ENCODE measurements at regions not wholly inside any gene's neighbourhood (a gene's known extent, or its start where the extent isn't known, plus 50 kb on each side); places are given as distances from the start of the nearest gene placed in this dataset.
A peak's percentile ranks its signal among the peaks of the same experiment; 100 is the strongest.

DNA sequence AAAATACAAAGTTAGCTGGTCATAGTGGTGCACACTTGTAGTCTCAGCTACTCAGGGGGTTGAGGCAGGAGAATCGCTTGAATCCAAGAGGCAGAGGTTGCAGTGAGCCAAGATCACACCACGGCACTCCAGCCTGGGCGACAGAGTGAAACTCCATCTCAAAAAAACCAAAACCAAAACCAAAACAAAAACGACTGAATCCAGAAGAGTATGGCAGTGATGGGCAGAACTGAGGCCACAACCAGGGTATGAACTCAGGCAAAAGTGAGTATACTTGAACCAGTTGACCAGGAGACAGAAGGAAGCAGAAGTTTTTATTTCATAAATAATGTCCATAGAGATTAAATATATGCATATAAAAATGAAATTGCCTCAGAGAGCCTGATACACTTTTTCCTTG, 620.0 kb upstream of the SEL1L start:
- Mint-ChIP-seq H3K27me3 (ENCODE audit: low read depth) (no peaks in the 10 kb centered on the region), H3K4me3 (no peak overlapping the region), H3K9me3 (no peaks in the 10 kb centered on the region), H3K27ac (no peak overlapping the region), H3K4me1 (no peaks in the 10 kb centered on the region), H3K36me3 (ENCODE audit: low read depth) (no peaks in the 10 kb centered on the region)
- TF ChIP-seq, protein P1, sequence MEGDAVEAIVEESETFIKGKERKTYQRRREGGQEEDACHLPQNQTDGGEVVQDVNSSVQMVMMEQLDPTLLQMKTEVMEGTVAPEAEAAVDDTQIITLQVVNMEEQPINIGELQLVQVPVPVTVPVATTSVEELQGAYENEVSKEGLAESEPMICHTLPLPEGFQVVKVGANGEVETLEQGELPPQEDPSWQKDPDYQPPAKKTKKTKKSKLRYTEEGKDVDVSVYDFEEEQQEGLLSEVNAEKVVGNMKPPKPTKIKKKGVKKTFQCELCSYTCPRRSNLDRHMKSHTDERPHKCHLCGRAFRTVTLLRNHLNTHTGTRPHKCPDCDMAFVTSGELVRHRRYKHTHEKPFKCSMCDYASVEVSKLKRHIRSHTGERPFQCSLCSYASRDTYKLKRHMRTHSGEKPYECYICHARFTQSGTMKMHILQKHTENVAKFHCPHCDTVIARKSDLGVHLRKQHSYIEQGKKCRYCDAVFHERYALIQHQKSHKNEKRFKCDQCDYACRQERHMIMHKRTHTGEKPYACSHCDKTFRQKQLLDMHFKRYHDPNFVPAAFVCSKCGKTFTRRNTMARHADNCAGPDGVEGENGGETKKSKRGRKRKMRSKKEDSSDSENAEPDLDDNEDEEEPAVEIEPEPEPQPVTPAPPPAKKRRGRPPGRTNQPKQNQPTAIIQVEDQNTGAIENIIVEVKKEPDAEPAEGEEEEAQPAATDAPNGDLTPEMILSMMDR (IDR thresholded peaks at IDR 0.05; ENCODE audit: unreplicated experiment in 3 of 3) = no peak

DNA sequence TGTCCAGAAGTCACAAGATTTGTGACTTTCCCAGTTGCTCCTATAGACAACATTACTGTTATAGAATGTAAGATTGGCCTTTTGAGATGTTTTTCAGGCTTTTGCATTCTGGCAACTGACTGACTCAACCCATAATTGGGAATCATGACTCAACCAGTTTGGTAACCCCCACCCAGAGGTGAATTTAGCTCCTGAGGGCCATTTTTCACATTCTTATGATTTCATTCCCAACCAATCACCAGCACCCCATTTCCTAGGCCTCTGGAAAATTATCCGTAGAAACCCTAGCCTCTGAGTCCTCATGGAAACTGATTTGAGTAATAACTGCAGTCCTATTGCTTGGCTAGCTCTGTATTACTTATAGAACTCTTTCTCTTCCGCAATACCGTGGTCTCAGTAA, 626.0 kb upstream of the SEL1L start:
- H3K27ac Mint-ChIP-seq = no peak overlapping the region
- no peaks in the 10 kb centered on the region for H3K4me1 Mint-ChIP-seq
- H3K9me3 Mint-ChIP-seq = peaks cover 12% of the 10 kb centered on the region

DNA sequence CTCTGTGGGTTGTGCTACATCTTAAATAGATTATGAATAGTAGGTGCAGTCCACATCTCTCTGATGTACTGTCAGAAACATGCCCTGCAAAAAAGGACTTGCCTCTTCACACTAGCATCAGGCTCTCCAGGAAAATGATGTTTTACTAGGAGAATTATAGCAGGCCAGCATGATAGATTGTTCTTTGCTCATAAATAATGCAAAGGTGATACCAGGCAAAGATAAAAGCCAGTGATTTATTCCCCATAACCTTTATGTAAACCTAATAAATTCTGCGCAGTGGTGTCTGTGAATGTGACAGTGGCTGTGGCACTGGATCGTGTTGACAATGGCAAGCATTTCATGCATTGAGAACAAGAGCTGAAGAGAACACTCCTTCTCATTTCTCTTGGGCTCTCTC, 646.5 kb upstream of the SEL1L start:
- TF ChIP-seq, protein P1 (IDR thresholded peaks at IDR 0.05; ENCODE audit: unreplicated experiment in 3 of 3) = no peak
- no peaks in the 10 kb centered on the region for H3K27me3 Mint-ChIP-seq (ENCODE audit: low read depth)
- H3K4me1 Mint-ChIP-seq = no peaks in the 10 kb centered on the region
- H3K9me3 Mint-ChIP-seq = peaks cover 10% of the 10 kb centered on the region
- H3K27ac Mint-ChIP-seq = no peak overlapping the region
- no peak overlapping the region for H3K4me3 Mint-ChIP-seq
- H3K36me3 Mint-ChIP-seq (ENCODE audit: low read depth) = no peaks in the 10 kb centered on the region

More for the DNA sequence above, 626.0 kb upstream of the SEL1L start:
- Mint-ChIP-seq H3K27me3 (ENCODE audit: low read depth) (no peaks in the 10 kb centered on the region), H3K36me3 (ENCODE audit: low read depth) (no peaks in the 10 kb centered on the region), H3K4me3 (no peak overlapping the region)
- TF ChIP-seq, protein P1 (IDR thresholded peaks at IDR 0.05; ENCODE audit: unreplicated experiment in 3 of 3) = no peak

DNA sequence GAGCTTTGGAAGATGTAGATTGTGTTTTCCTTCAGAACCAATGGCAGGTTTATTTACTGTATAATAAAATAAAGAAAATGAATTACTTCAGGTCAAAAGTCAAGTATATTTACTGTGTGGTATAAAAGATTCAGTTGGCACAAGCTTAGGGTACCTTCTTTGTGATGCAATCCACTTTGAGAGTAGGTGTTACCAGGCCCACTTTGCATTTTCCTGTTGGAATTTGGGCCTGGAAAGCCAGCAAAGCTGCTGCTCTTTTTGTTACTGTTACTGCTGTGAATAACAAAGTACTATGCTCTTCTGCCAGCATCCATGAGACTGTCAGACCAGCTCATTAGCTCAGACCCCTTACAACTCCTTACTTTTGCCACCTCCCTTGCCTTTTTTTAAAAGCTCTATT, 649.0 kb upstream of the SEL1L start:
- H3K4me1 Mint-ChIP-seq = no peaks in the 10 kb centered on the region
- peaks cover 15% of the 10 kb centered on the region for H3K9me3 Mint-ChIP-seq
- H3K4me3 Mint-ChIP-seq = no peak overlapping the region
- H3K27me3 Mint-ChIP-seq (ENCODE audit: low read depth) = no peaks in the 10 kb centered on the region
- no peak overlapping the region for H3K27ac Mint-ChIP-seq
- no peaks in the 10 kb centered on the region for H3K36me3 Mint-ChIP-seq (ENCODE audit: low read depth)
- TF ChIP-seq, protein P1 (IDR thresholded peaks at IDR 0.05; ENCODE audit: unreplicated experiment in 3 of 3) = no peak

DNA sequence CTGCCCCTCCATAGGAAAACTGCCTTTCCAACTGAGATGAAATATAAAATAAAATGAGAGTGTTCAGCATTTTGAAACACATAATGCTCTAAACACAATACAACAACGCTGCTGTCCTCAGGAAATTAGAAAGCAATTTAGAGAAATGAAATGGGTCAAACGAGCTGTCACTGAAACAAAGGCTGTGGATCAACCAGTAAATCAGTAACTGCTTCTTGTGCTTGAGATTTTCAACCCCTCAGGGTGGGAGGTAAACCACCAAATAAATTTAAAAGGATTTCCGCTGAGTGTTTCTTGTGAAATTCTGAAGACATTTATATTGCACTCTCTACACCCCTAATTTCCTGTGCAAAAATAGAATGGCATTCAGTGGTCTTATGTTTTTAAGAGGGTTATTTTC, 657.1 kb upstream of the SEL1L start:
- H3K4me1 Mint-ChIP-seq = no peaks in the 10 kb centered on the region
- no peaks in the 10 kb centered on the region for H3K27me3 Mint-ChIP-seq (ENCODE audit: low read depth)
- H3K4me3 Mint-ChIP-seq = no peak overlapping the region
- H3K9me3 Mint-ChIP-seq = peaks cover 9% of the 10 kb centered on the region
- H3K27ac Mint-ChIP-seq = peak overlapping the region in 1 of 3 experiments; percentile 53
- TF ChIP-seq, protein P1 (IDR thresholded peaks at IDR 0.05; ENCODE audit: unreplicated experiment in 3 of 3) = no peak
- no peaks in the 10 kb centered on the region for H3K36me3 Mint-ChIP-seq (ENCODE audit: low read depth)

DNA sequence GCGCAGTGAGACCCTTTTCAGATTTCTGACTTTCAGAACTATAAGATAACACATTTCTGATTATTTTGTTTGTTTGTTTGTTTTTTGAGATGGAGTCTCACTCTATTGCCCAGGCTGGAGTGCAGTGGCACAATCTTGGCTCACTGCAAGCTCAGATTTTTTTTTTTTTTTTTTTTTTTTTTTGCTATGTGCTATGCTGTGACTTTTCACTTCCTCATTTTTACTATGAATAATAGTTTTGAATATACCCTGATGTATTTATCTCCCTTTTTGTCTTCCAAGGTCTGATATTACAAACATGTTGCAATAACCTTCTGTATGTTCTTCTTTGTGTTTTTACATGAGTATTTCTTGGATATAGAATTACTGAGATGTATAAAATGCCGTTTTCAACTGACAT, 658.7 kb upstream of the SEL1L start:
- Mint-ChIP-seq H3K9me3 (peaks cover 4% of the 10 kb centered on the region), H3K36me3 (ENCODE audit: low read depth) (no peaks in the 10 kb centered on the region), H3K4me3 (no peak overlapping the region), H3K27ac (no peak overlapping the region), H3K27me3 (ENCODE audit: low read depth) (no peaks in the 10 kb centered on the region), H3K4me1 (no peaks in the 10 kb centered on the region)
- TF ChIP-seq, protein P1 (IDR thresholded peaks at IDR 0.05; ENCODE audit: unreplicated experiment in 3 of 3) = no peak
